Mononuclear cell (primary cell): ENCODE measurements at regions not wholly inside any gene's neighbourhood (a gene's known extent, or its start where the extent isn't known, plus 50 kb on each side); places are given as distances from the start of the nearest gene placed in this dataset.

Experiments used
- H3K27me3 ChIP-seq: 2 replicates; pipeline ENCODE4 v1.6.0; 2011; ENCODE audit warnings: low read length, control low read depth; ENCODE audit not compliant: insufficient read depth
- H3K4me1 ChIP-seq: 2 replicates; pipeline ENCODE4 v1.5.1; 2011; ENCODE audit warnings: mild to moderate bottlenecking, low read length, control low read depth; ENCODE audit not compliant: insufficient read depth
- H3K4me3 ChIP-seq: 2 replicates; pipeline ENCODE4 v1.5.1; 2011; ENCODE audit warnings: mild to moderate bottlenecking, low read length, moderate library complexity
- H3K9me3 ChIP-seq: 2 replicates; pipeline ENCODE4 v1.5.1; 2011; ENCODE audit warnings: low read depth, mild to moderate bottlenecking, control low read depth, low read length

GRCh38 chrX:2618516-2618915 is 72.6 kb upstream of the CD99 start:
- no peak overlapping the region for H3K4me3 ChIP-seq
- no peaks in the 10 kb centered on the region for H3K9me3 ChIP-seq
- H3K4me1 ChIP-seq, result peaks cover 27% of the 10 kb centered on the region
- no peaks in the 10 kb centered on the region for H3K27me3 ChIP-seq

- Histone ChIP-seq H3K27me3 (no peaks in the 10 kb centered on the region), H3K4me1 (peaks cover 48% of the 10 kb centered on the region), H3K4me3 (no peak overlapping the region), H3K9me3 (no peaks in the 10 kb centered on the region)
Observed at GRCh38 chrX:2614911-2615310, 76.2 kb upstream of the CD99 start.

- peak overlapping the region; percentile 79 for H3K4me3 ChIP-seq
- no peaks in the 10 kb centered on the region for H3K27me3 ChIP-seq
- H3K9me3 ChIP-seq, result no peaks in the 10 kb centered on the region
- peaks cover 55% of the 10 kb centered on the region for H3K4me1 ChIP-seq
Observed at GRCh38 chrX:2610246-2611170, 80.6 kb upstream of the CD99 start.

GRCh38 chrX:2609431-2610238 is 81.5 kb upstream of the CD99 start:
- Histone ChIP-seq H3K9me3 (no peaks in the 10 kb centered on the region), H3K27me3 (no peaks in the 10 kb centered on the region), H3K4me3 (peak overlapping the region; percentile 79), H3K4me1 (peaks cover 47% of the 10 kb centered on the region)

GRCh38 chrX:2608638-2609430 is 82.3 kb upstream of the CD99 start:
- H3K27me3 ChIP-seq, result no peaks in the 10 kb centered on the region
- no peaks in the 10 kb centered on the region for H3K9me3 ChIP-seq
- peaks cover 40% of the 10 kb centered on the region for H3K4me1 ChIP-seq
- peak overlapping the region; percentile 79 for H3K4me3 ChIP-seq

- Histone ChIP-seq H3K27me3 (no peaks in the 10 kb centered on the region), H3K9me3 (no peaks in the 10 kb centered on the region), H3K4me1 (peaks cover 40% of the 10 kb centered on the region), H3K4me3 (no peak overlapping the region)
Observed at GRCh38 chrX:2607113-2607512, 84.0 kb upstream of the CD99 start.

GRCh38 chrX:2600564-2600963 is 90.5 kb upstream of the CD99 start:
- Histone ChIP-seq H3K4me3 (no peak overlapping the region), H3K4me1 (no peaks in the 10 kb centered on the region), H3K9me3 (no peaks in the 10 kb centered on the region), H3K27me3 (no peaks in the 10 kb centered on the region)

- H3K9me3 ChIP-seq, result no peaks in the 10 kb centered on the region
- no peaks in the 10 kb centered on the region for H3K27me3 ChIP-seq
- no peaks in the 10 kb centered on the region for H3K4me1 ChIP-seq
Observed at GRCh38 chrX:2596555-2597255, 94.4 kb upstream of the CD99 start.

GRCh38 chrX:2596045-2596444 is 95.0 kb upstream of the CD99 start:
- Histone ChIP-seq H3K4me3 (no peak overlapping the region), H3K9me3 (no peaks in the 10 kb centered on the region), H3K27me3 (no peaks in the 10 kb centered on the region), H3K4me1 (no peaks in the 10 kb centered on the region)

More at GRCh38 chrX:2596555-2597255, 94.4 kb upstream of the CD99 start:
- H3K4me3 ChIP-seq, result no peak overlapping the region

- Histone ChIP-seq H3K9me3 (no peaks in the 10 kb centered on the region), H3K27me3 (no peaks in the 10 kb centered on the region)
Observed at GRCh38 chrX:2595258-2595657, 94.5 kb upstream of the DHRSX start.

GRCh38 chrX:2594491-2594890 is 93.7 kb upstream of the DHRSX start:
- Histone ChIP-seq H3K27me3 (no peaks in the 10 kb centered on the region), H3K9me3 (no peaks in the 10 kb centered on the region), H3K4me3 (no peak overlapping the region), H3K4me1 (no peaks in the 10 kb centered on the region)

More at GRCh38 chrX:2595258-2595657, 94.5 kb upstream of the DHRSX start:
- H3K4me1 ChIP-seq, result no peaks in the 10 kb centered on the region
- H3K4me3 ChIP-seq, result no peak overlapping the region

GRCh38 chrX:2592279-2592678 is 91.5 kb upstream of the DHRSX start:
- Histone ChIP-seq H3K9me3 (no peaks in the 10 kb centered on the region), H3K27me3 (no peaks in the 10 kb centered on the region), H3K4me3 (no peak overlapping the region), H3K4me1 (no peaks in the 10 kb centered on the region)

- H3K9me3 ChIP-seq, result no peaks in the 10 kb centered on the region
- no peak overlapping the region for H3K4me3 ChIP-seq
- no peaks in the 10 kb centered on the region for H3K4me1 ChIP-seq
- H3K27me3 ChIP-seq, result peaks cover 8% of the 10 kb centered on the region
Observed at GRCh38 chrX:2589186-2590020, 88.6 kb upstream of the DHRSX start.

GRCh38 chrX:2588049-2588448 is 87.3 kb upstream of the DHRSX start:
- H3K4me1 ChIP-seq, result no peaks in the 10 kb centered on the region
- H3K4me3 ChIP-seq, result no peak overlapping the region
- no peaks in the 10 kb centered on the region for H3K9me3 ChIP-seq
- H3K27me3 ChIP-seq, result peaks cover 11% of the 10 kb centered on the region
